Dedifferentiated amniotic fluid mesenchymal stem cell (primary cell): ENCODE measurements at regions not wholly inside any gene's neighbourhood (a gene's known extent, or its start where the extent isn't known, plus 50 kb on each side); places are given as distances from the start of the nearest gene placed in this dataset.

Experiments used
- DNase-seq: peaks from one replicate; pipeline ENCODE4 v3.0.0-alpha.2; 2016; ENCODE audit errors: extremely low spot score

GRCh38 chr2:201968476-201968875, 65.2 kb upstream of the FZD7 start:
- no peak for DNase-seq

DNA sequence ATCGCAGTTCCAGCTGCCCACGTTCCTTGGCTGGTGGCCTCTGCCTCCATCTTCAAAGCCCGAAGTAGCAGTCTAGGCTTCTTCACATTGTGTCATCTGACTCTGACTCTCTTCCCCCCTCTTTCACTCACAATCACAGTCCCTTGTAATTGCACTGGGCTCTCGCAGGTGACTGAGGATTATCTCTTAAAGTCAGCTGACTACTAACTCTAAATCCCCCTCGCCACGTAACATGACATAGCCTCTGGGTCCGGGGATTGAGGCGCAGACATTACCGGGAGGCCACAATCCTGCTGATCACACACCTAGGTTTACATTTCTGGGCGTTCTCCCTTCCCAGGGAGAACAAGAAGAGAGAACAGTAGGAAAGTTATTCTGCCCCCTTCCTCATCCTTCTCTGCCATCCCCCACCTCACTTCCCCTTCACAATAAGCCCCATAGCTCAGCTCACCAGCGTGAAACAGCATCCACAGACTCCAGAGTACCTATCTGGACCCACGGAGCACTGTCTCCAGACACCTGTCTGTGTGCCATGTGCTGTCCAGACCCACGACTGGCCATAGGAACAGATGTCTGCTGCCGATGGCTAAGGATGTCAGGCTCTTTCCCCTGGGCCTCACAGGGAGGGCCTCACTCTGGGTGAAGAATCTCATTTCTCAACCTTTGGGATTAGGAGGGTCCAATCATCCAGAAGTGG, 64.3 kb upstream of the FZD7 start:
- no peak for DNase-seq

GRCh38 chr2:201969938-201970785, 63.5 kb upstream of the FZD7 start:
- peak; percentile 17 for DNase-seq

DNA sequence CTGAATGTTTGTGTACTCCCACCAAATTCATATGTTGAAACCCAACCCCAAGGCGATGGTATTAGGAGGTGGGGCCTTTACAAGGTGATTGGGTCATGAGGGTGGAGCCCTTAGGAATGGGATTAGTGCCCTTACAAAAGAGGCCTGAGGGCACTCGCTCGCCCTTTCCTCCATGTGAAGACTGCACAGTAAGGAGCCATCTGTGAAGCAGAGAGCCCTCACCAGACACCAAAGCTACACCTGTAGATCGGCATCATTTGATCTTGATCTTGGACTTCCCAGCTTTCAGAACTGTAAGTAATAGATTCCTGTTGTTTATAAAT, 62.9 kb upstream of the FZD7 start:
- DNase-seq, result no peak

- DNase-seq, result peak; percentile 30
Observed at GRCh38 chr2:201971531-201972228, 62.0 kb upstream of the FZD7 start.

GRCh38 chr2:201972621-201973255, 60.9 kb upstream of the FZD7 start:
- no peak for DNase-seq

DNA sequence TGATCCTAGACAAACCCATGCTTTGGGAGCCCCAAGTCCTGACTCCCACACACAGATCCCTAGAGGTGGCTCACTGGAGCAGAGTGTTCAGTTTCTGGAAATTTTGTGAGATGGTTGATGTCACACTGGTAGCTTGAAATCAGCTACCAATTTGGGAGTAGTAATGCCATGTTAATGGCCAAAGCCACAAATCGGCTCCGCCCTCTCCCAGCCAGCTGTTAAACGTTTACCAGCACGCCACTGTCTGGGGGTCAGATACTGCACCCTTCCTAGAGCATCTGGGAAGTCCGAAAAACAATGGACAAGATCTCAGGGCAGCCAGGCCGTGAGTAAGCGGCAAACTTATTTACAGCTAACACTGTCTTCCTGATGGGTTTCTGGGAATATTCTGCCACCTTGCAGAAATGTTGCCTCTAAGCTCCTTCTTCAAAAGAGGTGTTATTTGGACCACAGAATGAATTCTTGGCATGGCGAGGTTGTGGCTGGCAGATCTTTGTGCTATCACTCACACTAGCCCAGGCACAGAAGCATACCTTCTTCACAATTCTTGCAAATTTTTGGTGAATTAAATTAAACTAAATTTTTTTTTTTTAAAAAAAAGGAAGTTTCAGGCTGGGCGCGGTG, 60.2 kb upstream of the FZD7 start:
- DNase-seq, result no peak

- DNase-seq, result no peak
Observed at GRCh38 chr2:201974171-201975100, 59.2 kb upstream of the FZD7 start.

- DNase-seq, result no peak
Observed at GRCh38 chr2:201975434-201975833, 58.2 kb upstream of the FZD7 start.

- no peak for DNase-seq
Observed at GRCh38 chr2:201975964-201976612, 57.6 kb upstream of the FZD7 start.

DNA sequence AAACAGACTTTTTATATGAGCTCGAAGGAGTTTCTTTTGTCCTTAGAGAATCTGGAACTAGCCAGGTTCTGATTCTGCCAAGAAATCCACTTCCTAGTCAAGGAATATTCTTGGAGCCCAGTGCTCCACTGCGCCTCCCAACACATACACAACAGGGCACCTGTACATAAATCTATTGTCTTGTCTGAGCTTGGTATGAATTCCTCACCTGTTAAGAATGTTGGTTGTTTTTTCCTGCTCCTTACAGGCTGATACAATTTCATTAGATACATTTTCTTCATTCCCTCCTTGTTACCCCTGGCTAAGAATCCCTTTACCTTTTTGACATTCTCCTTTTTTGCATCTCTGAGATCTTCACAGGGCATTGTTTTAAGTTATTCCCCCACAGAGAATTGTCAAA, 56.0 kb upstream of the FZD7 start:
- no peak for DNase-seq

DNA sequence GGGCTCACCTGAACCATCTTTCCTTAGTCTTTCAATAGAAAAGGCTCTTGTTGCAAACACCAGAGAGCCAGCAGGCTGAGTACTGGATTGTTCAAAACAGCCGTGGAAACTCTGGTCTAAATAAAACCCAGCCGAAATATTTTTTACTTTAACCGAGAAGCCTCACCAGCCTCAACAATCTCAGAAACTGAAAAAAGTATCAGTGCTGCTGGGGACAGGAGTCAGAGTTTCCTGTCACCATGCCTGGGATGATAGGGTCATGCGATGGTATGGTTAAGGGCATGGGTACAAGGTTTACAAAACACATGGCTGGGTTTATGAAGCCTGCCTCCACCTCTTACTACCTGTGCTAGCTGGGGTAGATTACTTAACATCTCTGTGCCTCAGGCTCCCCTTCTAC, 55.3 kb upstream of the FZD7 start:
- no peak for DNase-seq

DNA sequence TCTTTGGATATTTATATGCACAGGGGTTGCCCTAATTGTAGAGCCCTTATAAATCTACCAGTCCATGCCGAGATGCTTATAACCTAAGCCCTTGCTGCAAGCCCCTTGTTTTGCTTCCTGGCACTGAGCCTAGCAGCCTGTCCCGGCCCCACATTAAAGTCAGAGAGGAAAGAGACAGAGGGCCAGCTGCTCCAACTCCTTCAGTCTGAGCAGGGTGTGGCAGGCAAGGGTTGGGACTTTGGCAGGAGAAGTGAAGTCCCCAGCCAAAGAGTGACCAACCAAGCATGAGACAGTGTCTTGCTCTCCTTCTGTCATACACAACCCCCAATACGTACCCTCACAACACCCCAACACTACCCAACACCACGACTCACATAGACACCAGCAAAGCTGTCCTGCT, 54.7 kb upstream of the FZD7 start:
- no peak for DNase-seq

DNA sequence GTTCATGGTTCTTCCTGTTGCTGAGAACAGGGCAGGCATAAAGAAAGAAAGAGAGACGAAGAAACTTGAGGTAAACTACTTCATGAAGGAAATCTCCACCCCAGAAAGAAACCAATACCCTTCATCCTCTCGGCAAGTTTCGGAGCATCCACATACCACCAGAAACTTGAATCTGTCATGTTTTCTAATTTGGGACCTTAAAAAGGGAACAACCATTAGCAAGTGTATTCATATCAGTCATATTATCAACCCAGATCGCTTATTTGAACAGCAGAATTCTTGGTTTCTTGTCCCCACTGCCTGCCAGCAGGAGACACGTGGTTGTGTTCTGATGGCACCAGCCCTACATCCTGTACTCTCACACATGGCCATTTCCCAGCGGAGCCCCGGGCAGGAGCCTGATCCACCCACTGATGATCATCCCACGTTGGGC, 53.2 kb upstream of the FZD7 start:
- no peak for DNase-seq

- no peak for DNase-seq
Observed at GRCh38 chr2:201980946-201981345, 52.7 kb upstream of the FZD7 start.

- DNase-seq, result no peak
Observed at GRCh38 chr2:201983174-201983573, 50.5 kb upstream of the FZD7 start.

DNA sequence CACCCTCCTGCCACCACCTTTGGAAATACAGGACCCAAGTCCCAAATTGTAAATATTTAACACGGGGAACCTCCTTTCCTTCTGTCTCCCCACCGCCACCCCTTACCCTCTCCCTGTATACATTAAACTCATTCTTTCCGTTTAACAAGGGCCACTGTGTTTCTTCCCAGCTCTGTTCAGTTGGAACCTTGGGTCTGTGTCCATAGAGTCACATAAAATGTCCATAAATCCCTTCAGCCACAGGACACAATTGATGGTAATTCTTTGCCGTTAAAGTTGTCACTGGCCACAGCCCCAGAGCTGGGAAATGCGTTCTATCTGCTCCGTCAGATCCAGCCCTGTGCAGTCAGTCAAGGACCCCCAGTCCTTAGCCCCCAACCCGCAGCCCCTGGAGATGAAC, 49.9 kb upstream of the FZD7 start:
- DNase-seq, result no peak
